WI38 (cell line): ENCODE measurements at regions not wholly inside any gene's neighbourhood (a gene's known extent, or its start where the extent isn't known, plus 50 kb on each side); places are given as distances from the start of the nearest gene placed in this dataset.

Experiments
- H3K4me3 ChIP-seq: 2 replicates; pipeline ENCODE4 v1.5.1; 2011; ENCODE audit warnings: low read depth, mild to moderate bottlenecking, control low read depth, low read length
- CTCF ChIP-seq: IDR thresholded peaks from 2 replicates; pipeline ENCODE4 v1.5.1; 2012; ENCODE audit warnings: low read depth, mild to moderate bottlenecking, control low read depth, low read length

- no peak overlapping the region for H3K4me3 ChIP-seq
- TF ChIP-seq CTCF: no peak
These were observed 172.4 kb upstream of the GRIN2B start for GRCh38 chr12:14153803-14154202.

- H3K4me3 ChIP-seq: no peak overlapping the region
- TF ChIP-seq CTCF: no peak
These were observed 175.2 kb upstream of the GRIN2B start for GRCh38 chr12:14156606-14157005.

GRCh38 chr12:14157088-14157747 lies 175.8 kb upstream of the GRIN2B start:
- TF ChIP-seq CTCF: no peak
- no peak overlapping the region for H3K4me3 ChIP-seq

- H3K4me3 ChIP-seq: no peak overlapping the region
- TF ChIP-seq CTCF: no peak
These were observed 182.9 kb upstream of the GRIN2B start for GRCh38 chr12:14164266-14164665.

- TF ChIP-seq CTCF: peak; percentile 93
- no peak overlapping the region for H3K4me3 ChIP-seq
These were observed 185.7 kb upstream of the GRIN2B start for GRCh38 chr12:14167005-14167628.

GRCh38 chr12:14169281-14169680 lies 187.9 kb upstream of the GRIN2B start:
- no peak for TF ChIP-seq CTCF
- H3K4me3 ChIP-seq: no peak overlapping the region

- TF ChIP-seq CTCF: no peak
- no peak overlapping the region for H3K4me3 ChIP-seq
These were observed 189.7 kb upstream of the GRIN2B start for GRCh38 chr12:14171106-14171505.
